Fibroblast of lung (primary cell): ENCODE measurements at regions not wholly inside any gene's neighbourhood (a gene's known extent, or its start where the extent isn't known, plus 50 kb on each side); places are given as distances from the start of the nearest gene placed in this dataset.

Experiments used
- CTCF ChIP-seq, 2 donors: IDR thresholded peaks in 1 of 2; conservative IDR thresholded peaks in 1 of 2; 1 replicate in 1 of 2; 2 replicates in 1 of 2; pipeline ENCODE4 v1.5.1; 2011 to 2012; ENCODE audit warnings: low read length in 2 of 2, control low read depth in 1 of 2, inconsistent platforms in 1 of 2, low read depth in 1 of 2, mild to moderate bottlenecking in 1 of 2
- EZH2 ChIP-seq: IDR thresholded peaks from 2 replicates; pipeline ENCODE4 v1.5.1; 2012; ENCODE audit warnings: low read length, control low read depth, mild to moderate bottlenecking; ENCODE audit errors: missing control alignments

DNA sequence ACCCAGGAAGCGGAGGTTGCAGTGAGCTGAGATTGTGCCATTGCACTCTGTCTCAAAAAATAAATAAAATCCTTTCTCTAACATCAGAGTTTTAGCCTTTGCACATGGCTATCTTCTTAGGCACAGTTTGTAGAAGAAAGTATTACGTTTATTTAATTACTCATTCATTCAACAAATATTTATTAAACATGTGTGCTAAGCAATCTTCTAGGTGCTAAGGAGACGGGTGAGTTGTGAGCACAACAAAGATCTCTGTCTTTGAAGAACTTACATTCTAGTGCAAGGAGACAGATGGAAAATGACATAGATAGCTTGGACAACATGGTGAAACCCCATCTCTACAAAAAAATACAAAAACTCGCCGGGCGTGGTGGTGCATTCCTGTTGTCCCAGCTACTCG is 122.3 kb upstream of the MYO10 start:
- TF ChIP-seq CTCF (conservative IDR thresholded peaks at IDR 0.05 in 1 of 2, IDR thresholded peaks at IDR 0.05 in 1 of 2; ENCODE audit: low read depth in 1 of 2, low read length in 2 of 2) (no peak), EZH2 (no peak)
